OCI-LY7 (cell line): ENCODE measurements at regions not wholly inside any gene's neighbourhood (a gene's known extent, or its start where the extent isn't known, plus 50 kb on each side); places are given as distances from the start of the nearest gene placed in this dataset.

Experiments used
- EZH2phosphoT487 ChIP-seq: fragments of 200-600 bp; sonication (generic); IDR thresholded peaks from 2 replicates; pipeline ENCODE4 v1.6.1; 2018; ENCODE audit warnings: low read depth, borderline replicate concordance, mild to moderate bottlenecking, mixed run types, antibody characterized with exemption, low read length, moderate library complexity, mixed read lengths
- TF ChIP-seq, protein P1 (sequence below): fragments of 200-600 bp; sonication (generic); conservative IDR thresholded peaks from 2 replicates; pipeline ENCODE4 v1.5.1; 2014; ENCODE audit warnings: mild to moderate bottlenecking, antibody characterized with exemption, low read length, moderate library complexity, mixed read lengths

DNA sequence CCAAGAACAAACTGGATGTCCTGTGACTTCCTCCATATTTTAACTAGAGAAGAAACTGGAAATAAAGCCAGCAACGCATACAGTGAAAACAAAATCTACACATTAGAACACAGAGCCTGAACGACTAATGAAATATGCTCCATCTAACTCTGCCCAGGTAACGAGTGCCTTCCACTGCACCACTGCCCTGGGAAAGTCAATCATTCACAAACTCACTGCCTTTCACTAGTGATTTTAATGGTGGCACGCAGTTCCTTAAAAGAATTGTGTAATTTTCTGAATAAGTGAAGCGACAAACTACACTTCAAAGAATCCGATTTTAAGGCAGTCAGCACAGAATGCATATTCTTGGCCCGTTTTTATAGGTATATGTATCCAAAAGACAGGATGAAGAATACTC is 416.0 kb downstream of the SHQ1 start:
- TF ChIP-seq, protein P1, sequence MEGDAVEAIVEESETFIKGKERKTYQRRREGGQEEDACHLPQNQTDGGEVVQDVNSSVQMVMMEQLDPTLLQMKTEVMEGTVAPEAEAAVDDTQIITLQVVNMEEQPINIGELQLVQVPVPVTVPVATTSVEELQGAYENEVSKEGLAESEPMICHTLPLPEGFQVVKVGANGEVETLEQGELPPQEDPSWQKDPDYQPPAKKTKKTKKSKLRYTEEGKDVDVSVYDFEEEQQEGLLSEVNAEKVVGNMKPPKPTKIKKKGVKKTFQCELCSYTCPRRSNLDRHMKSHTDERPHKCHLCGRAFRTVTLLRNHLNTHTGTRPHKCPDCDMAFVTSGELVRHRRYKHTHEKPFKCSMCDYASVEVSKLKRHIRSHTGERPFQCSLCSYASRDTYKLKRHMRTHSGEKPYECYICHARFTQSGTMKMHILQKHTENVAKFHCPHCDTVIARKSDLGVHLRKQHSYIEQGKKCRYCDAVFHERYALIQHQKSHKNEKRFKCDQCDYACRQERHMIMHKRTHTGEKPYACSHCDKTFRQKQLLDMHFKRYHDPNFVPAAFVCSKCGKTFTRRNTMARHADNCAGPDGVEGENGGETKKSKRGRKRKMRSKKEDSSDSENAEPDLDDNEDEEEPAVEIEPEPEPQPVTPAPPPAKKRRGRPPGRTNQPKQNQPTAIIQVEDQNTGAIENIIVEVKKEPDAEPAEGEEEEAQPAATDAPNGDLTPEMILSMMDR: no peak
- no peak for TF ChIP-seq EZH2phosphoT487
